ENCODE measurements at regions not wholly inside any gene's neighbourhood (a gene's known extent, or its start where the extent isn't known, plus 50 kb on each side); places are given as distances from the start of the nearest gene placed in this dataset.

DNA sequence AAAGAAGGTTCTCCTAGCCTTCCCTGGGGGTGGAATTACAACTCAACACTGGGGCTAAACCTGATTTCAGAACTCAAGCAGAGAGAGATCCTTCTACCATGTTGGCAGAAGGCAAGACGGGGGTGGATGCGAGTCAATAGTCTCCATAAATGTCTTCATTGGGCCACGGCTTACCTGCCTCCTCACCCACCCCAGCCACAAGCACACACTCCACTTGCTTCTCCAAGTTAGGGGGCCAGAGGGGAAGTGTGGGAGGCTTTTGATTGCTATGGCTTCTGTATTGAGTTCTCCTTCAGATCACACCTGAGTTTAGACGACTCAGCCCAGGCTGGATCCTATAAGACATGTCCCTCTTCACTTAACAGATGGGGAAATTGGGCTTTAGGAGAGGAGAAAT lies 178.9 kb downstream of the UACA start:
- peak; percentile 38 for ATAC-seq
- intact Hi-C loops (cut with micrococcal nuclease): no loop called here
- Histone ChIP-seq H2AFZ (ENCODE audit: low read depth, low read length, poor library complexity, severe bottlenecking) (peak overlapping the region; percentile 78), H3K4me2 (ENCODE audit: low read length) (peak overlapping the region; percentile 75), H3K9me2 (ENCODE audit: insufficient read depth) (no peaks in the 10 kb centered on the region), H3K36me3 (ENCODE audit: control insufficient read depth in 1 of 2, insufficient read depth in 2 of 2, low read length in 2 of 2) (no peaks in the 10 kb centered on the region), H3K79me2 (ENCODE audit: insufficient read depth, low read length) (no peaks in the 10 kb centered on the region), H4K20me1 (ENCODE audit: insufficient read depth) (no peaks in the 10 kb centered on the region), H3K27me3 (ENCODE audit: insufficient read depth, low read length) (no peaks in the 10 kb centered on the region; the same call in 1 of the 2 replicates), H3K4me1 (ENCODE audit: control insufficient read depth in 1 of 2, insufficient read depth in 2 of 2, low read length in 2 of 2) (peaks cover 11 to 31% of the 10 kb centered on the region in 2 experiments), H3K9ac (ENCODE audit: low read length) (no peak overlapping the region), H3K9me3 (ENCODE audit: control insufficient read depth in 1 of 2, insufficient read depth in 1 of 2, low read depth in 1 of 2, low read length in 2 of 2) (no peaks in the 10 kb centered on the region), H3K27ac (ENCODE audit: low read depth, low read length) (peak overlapping the region; percentile 22; the same call in 1 of the 2 replicates), H3K4me3 (replicated peaks in 1 of 2; ENCODE audit: low read depth in 1 of 2, low read length in 2 of 2) (peak overlapping the region in 1 of 2 experiments; percentile 49; a peak in 3 of 4 replicates)
- no peak for DNase-seq (ENCODE audit: low read depth, low spot score)
- ChIA-PET CTCF (interaction anchor here (1.0 kb wide), 1 partner anchor 11 kb away, joined by 3 read pairs; no protein-coding TSS in a partner anchor), RAD21 (ENCODE audit: low non-redundant PET in 1 of 2, low total read pairs in 2 of 2, uncharacterized antibody in 2 of 2, unreplicated experiment in 2 of 2) (no interaction called here), POLR2A (interaction anchor here (1.2 kb wide), 1 partner anchor 8 kb away, joined by 3 read pairs; no protein-coding TSS in a partner anchor)
- TF ChIP-seq SRF (IDR thresholded peaks at IDR 0.05; ENCODE audit: low read depth) (no peak), SIN3A (IDR thresholded peaks at IDR 0.05; ENCODE audit: low read depth) (no peak), EZH2phosphoT487 (IDR thresholded peaks at IDR 0.05; ENCODE audit: borderline replicate concordance) (no peak), ATF3 (IDR thresholded peaks at IDR 0.05) (no peak), REST (IDR thresholded peaks at IDR 0.05; ENCODE audit: low read depth) (no peak), JUND (IDR thresholded peaks at IDR 0.05) (no peak), EGR1 (IDR thresholded peaks at IDR 0.05; ENCODE audit: low read depth) (no peak), POLR2A (IDR thresholded peaks at IDR 0.05; ENCODE audit: borderline replicate concordance, extremely low read depth, insufficient read depth, insufficient read length) (no peak), EZH2 (IDR thresholded peaks at IDR 0.05) (no peak), ZFX (IDR thresholded peaks at IDR 0.05) (no peak), ZNF274 (IDR thresholded peaks at IDR 0.05; ENCODE audit: low read depth, low read length) (no peak), CBX3 (IDR thresholded peaks at IDR 0.05; ENCODE audit: low read depth) (no peak), ELF1 (IDR thresholded peaks at IDR 0.05; ENCODE audit: borderline replicate concordance, low read depth) (no peak)
- TF ChIP-seq, protein P1, sequence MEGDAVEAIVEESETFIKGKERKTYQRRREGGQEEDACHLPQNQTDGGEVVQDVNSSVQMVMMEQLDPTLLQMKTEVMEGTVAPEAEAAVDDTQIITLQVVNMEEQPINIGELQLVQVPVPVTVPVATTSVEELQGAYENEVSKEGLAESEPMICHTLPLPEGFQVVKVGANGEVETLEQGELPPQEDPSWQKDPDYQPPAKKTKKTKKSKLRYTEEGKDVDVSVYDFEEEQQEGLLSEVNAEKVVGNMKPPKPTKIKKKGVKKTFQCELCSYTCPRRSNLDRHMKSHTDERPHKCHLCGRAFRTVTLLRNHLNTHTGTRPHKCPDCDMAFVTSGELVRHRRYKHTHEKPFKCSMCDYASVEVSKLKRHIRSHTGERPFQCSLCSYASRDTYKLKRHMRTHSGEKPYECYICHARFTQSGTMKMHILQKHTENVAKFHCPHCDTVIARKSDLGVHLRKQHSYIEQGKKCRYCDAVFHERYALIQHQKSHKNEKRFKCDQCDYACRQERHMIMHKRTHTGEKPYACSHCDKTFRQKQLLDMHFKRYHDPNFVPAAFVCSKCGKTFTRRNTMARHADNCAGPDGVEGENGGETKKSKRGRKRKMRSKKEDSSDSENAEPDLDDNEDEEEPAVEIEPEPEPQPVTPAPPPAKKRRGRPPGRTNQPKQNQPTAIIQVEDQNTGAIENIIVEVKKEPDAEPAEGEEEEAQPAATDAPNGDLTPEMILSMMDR (IDR thresholded peaks at IDR 0.05 in 2 of 3, conservative IDR thresholded peaks at IDR 0.05 in 1 of 3; ENCODE audit: borderline replicate concordance in 1 of 3, insufficient read depth in 1 of 3, low read depth in 2 of 3, low read length in 2 of 3): no peak
- BruUV-seq (replicated peaks): no TSS peak
